ENCODE measurements at regions not wholly inside any gene's neighbourhood (a gene's known extent, or its start where the extent isn't known, plus 50 kb on each side); places are given as distances from the start of the nearest gene placed in this dataset.

- DNase-seq: no peak
Observed at GRCh38 chr16:65524231-65524630, 402.4 kb upstream of the CDH11 start.

- DNase-seq: no peak
Observed at GRCh38 chr16:65523283-65523944, 401.6 kb upstream of the CDH11 start.

GRCh38 chr16:65522412-65522811, 400.5 kb upstream of the CDH11 start:
- no peak for DNase-seq

DNA sequence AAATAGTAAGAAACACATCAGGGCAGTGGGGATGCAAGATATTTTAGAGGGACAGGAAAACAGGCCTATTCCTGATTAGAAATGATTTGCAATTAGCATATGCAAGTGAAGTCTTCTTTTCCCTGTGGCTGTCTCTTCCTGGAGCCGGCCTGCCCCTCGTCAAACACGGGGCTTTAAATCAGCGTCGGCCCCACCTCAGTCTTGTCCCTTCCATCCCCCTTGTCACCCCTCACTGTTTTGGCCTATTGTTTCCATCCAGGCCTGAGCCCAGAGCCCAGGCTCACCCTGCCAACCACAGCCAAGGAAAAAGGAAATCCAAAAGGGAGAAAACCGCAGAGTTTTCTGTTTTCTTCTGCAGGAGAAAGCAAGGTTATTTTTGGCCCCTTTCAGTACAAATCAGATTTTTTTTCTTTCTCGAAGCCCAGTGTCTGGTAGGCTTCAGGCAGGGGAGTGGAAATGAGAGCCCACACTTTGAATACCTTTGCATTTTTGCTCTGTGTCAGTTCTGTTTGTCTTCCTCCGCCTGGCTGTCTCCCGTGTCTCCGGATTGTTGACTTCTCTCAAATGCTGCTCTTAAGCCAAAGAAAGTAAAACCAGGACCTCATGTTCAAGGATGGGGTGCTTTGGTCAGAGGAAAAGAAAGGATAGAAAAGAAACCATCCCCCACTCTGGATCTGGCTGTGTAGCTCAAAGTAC, 399.9 kb upstream of the CDH11 start:
- DNase-seq: no peak

- no peak for DNase-seq
Observed at GRCh38 chr16:65519402-65519801, 397.5 kb upstream of the CDH11 start.

- DNase-seq: no peak
Observed at GRCh38 chr16:65515193-65515592, 393.3 kb upstream of the CDH11 start.

DNA sequence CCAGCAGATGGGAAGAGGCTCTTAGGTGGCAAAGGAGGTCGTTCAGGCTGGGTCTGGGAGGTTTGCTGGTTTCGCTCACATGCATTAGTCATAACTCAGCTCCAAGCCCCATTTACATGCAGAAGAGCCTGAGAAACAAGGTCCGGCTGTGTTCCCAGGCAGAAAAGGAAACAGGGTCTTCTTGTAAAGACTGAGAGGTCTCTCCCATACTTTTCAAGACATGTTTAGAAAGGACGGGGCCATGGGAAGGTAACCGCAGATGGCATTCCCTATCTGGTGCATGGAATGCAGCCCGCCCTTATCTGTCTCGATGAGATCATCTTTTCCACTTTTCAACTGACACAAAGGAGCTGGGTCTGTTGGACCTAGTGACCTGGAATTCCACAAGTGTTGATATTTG, 389.0 kb upstream of the CDH11 start:
- no peak for DNase-seq

DNA sequence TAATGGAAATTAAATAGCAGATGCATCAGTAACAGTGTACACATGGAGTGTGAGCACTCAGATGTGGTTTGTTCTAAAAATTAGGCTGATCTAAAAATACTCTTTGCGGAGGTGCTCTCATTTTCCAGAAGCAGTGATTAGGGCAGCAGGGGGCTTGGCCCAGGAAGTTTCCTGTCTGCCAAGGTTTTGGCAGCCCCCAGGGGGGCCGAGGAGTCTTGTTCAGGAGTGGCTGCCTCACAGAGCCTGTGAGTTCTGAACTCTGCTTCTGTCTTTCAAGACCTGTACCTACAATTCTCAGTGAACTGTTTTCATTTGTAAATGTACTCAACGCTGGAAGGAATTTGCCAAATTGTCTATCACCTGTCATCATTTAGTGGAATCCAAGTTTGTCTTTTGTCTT, 388.4 kb upstream of the CDH11 start:
- no peak for DNase-seq

GRCh38 chr16:65509172-65509571, 387.3 kb upstream of the CDH11 start:
- DNase-seq: no peak

DNA sequence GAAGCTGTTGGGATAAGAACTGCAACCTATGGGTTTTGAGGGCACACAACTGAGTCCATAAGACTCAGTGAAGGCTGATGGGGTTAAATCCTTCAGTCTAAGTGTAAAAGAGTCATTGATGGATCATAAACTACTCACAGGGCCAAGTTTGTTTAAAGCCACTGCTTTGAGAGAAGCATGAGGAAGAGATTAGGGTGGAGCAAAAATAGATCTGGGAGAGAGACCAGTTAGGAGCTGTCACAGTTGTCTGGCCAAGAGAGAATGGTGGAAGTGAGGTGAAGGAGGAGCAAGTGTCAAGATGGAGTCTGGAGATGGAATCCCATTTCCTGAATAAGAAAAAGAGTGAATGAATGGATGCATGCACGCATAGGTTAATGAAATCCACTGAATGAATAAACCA, 379.1 kb upstream of the CDH11 start:
- DNase-seq: no peak

- DNase-seq: no peak
Observed at GRCh38 chr16:65500007-65500406, 378.1 kb upstream of the CDH11 start.

DNA sequence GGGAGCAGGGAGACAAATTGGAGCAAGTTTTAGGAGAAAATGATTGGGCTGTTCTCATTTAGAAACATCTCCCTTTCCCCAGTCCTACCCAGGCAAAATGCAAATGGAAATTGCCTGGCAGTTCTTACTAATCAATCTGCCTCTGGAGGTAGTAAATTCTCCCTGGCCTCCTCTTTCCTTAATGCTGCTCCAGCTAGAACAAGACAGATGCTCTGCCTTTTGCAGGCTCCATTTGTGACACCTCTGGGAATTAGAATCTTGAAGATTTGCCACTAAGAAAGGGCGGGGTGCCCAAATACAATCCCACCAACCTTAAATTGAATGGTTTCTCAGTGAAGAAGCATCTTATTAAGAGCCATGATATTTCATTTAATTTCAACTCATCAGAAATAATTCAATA, 377.7 kb upstream of the CDH11 start:
- DNase-seq: no peak

DNA sequence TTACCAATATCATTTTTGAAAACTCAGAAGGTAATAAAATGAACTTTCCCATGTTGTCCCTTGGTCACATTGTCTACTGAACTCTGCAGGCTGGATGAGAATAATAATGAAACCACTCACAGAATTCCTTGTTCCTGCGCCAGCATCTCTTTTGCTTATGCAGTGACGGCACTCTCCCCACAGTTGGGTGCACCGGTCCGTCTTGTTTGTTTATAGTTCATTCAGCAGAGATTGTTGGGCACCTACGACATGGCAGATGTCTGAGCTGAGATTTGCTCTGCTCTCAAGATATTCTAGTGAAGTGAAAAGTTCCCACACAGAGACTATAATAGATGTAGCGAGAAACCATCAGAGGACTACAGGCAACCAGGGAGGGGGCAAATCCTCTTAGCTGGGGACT, 375.7 kb upstream of the CDH11 start:
- DNase-seq: no peak

- DNase-seq: no peak
Observed at GRCh38 chr16:65495106-65495505, 373.2 kb upstream of the CDH11 start.

DNA sequence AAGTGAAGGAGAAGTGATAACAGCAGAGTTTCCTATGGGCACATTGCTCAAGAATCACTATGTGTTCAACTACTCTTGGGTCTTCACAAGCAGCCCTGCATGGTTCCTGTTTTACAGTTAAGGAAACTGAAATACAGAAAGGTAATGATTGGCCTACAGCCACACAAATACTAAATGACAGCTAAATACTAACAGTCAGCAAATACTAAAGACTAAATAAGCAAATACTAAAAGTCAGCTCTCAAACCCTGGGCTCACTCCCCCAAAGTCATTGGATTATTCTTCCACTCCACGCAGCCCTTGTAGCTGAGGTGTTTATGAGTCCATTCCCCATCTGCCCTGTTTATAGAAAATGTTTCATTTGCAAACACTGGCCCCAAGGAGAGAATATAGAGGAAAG, 372.7 kb upstream of the CDH11 start:
- DNase-seq: no peak

DNA sequence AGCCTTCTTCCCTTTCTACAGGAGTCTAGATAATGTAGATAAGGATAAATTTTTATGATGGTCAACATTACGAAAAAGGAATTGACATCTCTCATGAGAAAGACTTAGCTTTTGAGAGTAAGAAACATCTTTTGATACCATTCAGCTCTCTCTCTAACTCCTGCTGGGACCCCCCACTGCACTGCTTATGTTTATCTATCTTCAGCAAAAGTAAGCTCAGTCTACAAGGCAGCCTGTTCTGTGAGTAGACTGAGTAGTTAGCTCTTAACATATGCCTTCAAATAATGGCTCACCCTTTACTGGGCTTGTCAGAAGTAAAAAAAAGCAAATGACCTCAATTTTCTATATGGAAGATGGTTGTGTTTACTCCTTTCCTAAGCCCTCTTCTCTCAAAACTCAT, 372.2 kb upstream of the CDH11 start:
- DNase-seq: no peak

DNA sequence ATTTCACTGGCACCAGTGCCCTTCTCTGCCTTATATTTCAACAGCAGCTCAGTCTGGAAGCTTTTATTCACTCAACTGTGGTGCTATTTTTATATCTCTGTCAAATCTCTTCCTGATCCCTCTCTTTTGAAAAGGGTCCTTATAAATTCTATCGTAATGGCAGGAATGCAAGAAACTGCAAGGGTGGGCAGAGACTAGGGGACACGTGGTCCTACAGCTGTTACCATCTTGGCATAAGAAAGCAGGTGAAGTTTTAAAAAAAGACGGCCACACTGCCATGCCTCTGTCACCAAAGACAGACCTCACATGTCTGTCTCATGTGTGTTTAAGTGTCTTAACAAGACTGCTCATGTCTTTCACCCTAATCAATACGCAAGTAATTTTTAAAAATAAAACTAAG, 368.4 kb upstream of the CDH11 start:
- DNase-seq: no peak

GRCh38 chr16:65489531-65490023, 367.7 kb upstream of the CDH11 start:
- no peak for DNase-seq

DNA sequence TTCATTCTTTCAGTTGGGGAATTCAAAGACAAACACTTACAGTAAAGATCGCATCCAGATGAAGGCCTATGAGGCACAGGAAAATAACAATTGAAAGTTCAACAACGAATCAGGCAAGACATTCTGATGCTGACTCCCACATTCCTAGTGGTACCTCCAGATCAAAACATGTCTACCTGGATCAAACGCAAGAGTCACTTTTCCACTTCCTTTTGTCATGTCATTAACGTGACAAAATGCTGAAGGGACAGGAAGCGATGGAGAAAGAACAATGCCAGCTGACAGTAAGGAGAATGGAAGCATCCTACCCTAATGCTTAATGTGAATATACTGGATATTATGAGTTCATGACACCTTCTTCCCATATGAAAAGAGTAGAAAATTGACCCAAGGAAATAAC, 365.4 kb upstream of the CDH11 start:
- DNase-seq: no peak

- DNase-seq: no peak
Observed at GRCh38 chr16:65481956-65482355, 360.1 kb upstream of the CDH11 start.

DNA sequence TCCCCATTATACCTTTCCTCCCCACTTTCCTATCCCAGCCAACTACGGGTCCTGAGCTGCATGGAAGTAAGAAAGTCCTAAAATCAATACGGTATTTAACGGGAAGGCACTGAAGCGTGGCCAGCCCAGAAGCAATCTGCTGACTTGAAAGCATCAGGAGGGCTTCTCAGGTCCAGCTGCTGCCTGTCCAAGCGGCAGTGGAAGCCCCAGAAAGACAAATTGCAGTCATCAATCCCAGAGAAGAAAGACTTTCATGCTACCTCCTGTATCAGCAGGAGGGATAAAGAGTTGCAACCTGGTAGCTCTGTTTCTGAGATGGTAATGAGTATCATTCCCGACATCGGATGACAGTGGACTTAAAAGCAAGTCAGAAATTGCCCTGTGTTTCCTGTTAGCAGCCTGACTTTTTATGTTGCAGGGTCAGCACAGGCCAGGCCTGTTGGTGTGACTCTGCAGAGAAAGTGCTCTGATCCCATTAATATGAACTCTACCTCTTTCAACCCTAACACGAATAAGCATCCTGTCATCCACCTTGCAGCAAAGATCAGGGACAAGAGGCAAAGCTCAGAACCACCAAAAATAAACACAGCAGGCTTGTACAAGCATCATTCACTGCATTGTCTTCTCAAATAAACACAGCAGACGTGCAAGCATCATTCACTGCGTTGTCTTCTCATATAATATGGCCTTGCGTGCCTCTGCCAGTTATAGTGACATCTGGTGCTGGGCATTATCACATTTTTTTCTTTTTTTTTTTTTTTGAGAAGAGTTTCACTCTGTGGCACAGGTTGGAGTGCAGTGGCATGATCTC, 358.6 kb upstream of the CDH11 start:
- no peak for DNase-seq

GRCh38 chr16:65476448-65476955, 354.6 kb upstream of the CDH11 start:
- DNase-seq: no peak

- DNase-seq: no peak
Observed at GRCh38 chr16:65473699-65474098, 351.8 kb upstream of the CDH11 start.

- DNase-seq: no peak
Observed at GRCh38 chr16:65469116-65469515, 347.3 kb upstream of the CDH11 start.
